G401 (cell line): ENCODE measurements at regions not wholly inside any gene's neighbourhood (a gene's known extent, or its start where the extent isn't known, plus 50 kb on each side); places are given as distances from the start of the nearest gene placed in this dataset.

ENCODE experiments used
- DNase-seq: peaks from one replicate; pipeline ENCODE4 v3.0.0-alpha.2; 2015; ENCODE audit warnings: low spot score
- in situ Hi-C: cut with HindIII; loops from 2 replicates; pipeline ENCODE4 v1.10.0; 2016; ENCODE audit warnings: low sequenced_read_pairs, mixed read lengths

DNA sequence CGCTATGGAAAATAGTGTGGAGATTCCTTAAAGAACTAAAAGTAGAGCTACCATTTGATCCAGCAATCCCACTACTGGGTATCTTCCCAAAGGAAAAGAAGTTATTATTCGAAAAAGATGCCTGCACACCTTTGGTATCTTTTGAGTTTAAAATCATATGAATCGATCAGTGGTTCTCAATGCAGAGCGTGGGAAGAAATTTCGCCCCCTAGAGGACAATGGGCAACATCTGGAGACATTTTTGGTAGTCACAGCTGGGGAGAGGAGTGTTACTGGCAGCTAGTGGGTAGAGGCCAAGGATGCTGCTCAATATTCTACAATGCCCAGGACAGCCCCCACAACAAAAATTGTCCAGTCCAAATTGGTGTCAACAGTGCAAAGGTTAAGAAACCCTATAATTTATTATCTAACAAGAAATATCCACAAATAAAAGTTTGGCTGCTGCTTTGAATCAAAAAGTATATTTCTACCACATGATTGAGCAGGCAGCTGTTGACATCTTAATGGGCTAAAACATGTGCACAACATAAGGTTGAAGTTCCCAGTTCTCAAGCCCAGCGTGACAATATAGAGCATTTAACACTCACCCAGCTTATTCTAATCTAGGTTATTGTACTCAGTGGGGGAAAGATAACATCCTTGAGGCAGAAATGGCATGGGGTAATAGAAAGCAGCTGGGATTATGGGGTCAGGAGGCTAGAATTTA is 425.7 kb downstream of the LRATD1 start:
- DNase-seq: no peak
- in situ Hi-C loops: no loop called here

DNA sequence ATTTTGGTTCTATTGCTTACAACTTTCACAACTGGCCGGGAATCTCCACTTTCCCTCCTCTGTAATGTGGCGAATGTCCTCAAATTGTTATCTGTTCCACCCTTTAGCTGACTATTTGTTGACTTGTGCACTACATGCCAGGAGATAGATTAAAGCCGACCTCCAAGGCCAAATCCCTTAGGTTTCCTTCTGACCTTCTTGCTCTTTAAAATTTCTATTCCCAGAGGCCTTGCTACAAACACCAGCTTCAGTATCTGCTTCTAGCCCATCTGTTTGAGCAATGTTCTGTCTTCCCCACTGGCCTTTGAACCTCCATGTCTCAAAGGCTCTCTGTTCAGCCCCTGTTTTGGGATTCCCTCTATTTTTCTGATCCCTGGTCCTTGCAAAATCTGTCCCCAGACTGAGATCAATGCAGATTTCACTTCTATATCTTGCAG is 426.2 kb downstream of the LRATD1 start:
- no peak for DNase-seq
- in situ Hi-C loops: no loop called here

DNA sequence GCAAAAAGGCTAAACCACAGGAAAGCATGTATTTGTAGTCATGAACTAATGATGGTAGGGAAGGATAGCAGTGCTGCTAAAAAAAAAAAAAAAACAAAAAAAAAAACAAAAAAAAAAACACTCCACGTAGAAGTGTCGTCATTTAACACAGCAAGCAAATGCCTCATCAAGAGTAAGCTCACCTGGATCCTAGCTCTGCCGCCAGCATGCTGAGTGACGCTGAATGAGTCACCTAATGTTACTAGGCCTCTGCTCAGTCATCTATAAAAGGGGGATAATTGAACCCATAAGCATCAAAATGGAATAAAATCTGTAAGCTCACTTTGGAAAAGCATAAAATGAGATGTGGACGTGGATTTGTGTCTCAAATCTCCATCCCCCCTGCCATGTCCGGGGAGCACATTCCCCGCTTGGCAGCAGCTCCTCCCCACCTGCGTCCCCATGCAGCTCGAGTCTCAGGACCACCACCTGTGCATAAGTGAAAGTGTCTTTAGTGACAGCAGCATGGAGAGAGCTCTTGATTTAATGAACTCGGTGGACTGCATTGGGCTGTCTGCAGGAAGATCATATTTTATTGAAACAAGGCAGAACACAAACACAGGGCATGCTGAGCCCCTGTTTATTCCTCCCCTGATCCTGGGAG is 427.5 kb downstream of the LRATD1 start:
- no peak for DNase-seq
- in situ Hi-C loops: no loop called here

DNA sequence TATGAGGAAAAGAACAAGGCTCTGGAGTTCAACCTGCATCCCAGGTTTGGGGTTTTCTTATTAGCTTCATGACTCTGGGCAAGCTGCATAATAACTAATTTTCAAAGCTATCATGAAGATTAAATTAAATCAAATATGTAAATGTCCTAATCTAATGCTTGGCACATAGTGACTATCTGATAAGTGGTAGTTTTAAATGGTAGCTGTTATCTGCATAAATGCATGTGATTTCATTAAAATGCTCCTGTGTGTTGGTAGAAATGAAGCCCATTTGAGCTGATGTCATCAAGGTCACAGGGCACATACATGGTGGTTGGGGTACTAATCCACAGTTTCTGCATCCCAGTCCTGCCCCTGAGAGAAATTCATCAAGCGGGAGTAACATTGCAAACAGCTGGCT is 428.8 kb downstream of the LRATD1 start:
- DNase-seq: no peak
- in situ Hi-C loops: no loop called here

DNA sequence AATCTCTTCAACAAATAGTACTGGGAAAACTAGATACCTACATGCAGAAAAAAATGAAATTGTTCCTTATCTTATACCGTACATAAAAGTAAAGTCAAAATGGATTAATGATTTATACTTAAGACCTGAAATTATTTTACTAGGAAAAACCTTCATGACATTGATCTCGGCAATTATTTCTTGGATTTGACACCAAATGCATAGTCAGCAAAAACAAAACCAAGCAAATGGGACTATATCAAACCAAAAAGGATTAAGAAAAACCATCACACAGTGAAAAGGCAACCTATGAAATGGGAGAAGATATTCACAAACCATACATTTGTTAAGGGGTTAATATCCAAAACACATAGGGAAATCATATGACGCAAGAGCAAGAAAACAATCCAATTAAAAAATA is 433.6 kb downstream of the LRATD1 start:
- in situ Hi-C loops: no loop called here
- no peak for DNase-seq

DNA sequence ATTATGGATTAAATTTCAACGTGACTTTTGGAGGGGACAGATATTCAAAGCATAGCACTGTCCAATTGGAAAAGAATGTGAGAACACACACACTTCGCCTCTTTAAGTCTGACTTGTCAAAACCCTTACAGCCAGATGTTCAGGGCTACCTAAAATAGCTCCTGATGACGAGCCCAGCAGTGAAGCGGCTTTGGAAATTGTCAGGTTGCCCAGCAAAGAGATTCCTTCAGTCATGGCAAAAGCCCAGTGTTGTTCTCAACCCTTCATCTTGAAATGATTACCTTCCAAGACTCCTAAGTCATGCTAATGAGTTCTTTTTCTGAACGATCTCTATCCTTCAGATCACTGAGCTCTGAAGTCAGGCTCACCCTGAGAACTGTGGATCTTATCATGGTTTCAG is 436.6 kb downstream of the LRATD1 start:
- DNase-seq: no peak
- in situ Hi-C loops: no loop called here

DNA sequence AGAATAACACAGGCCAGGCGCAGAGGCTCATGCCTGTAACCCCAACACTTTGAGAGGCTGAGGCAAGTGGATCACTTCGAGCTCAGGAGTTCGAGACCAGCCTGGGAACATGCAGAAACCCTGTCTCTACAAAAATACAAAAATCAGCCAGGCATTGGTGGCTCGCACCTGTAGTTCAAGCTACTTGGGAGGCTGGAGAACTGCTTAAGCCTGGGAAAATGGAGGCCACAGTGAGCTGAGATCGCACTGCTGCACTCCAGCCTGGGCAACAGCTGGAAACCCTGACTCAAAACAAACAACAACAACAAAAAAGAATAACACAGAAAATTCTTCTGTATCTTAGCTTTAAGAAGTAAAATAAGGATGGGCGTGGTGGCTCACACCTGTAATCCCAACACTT is 440.3 kb downstream of the LRATD1 start:
- in situ Hi-C loops: no loop called here
- no peak for DNase-seq

DNA sequence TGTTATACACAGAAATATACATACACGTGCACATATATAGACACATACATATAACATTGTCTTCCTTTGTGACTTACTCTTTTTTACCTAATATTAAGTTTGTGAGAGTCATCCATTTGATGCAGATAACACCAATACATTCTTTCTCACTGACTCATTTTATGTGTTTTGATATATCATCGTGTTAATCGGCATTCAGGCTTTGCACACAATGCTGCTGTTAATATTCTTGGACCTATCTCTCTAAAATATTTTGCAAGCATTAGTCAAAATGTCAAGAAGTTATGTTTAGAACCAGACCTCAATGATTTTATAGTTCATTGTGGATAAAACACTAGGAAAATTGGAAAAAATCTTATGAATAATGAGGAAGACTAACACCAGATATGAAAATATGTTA is 441.1 kb downstream of the LRATD1 start:
- no peak for DNase-seq
- in situ Hi-C loops: no loop called here

DNA sequence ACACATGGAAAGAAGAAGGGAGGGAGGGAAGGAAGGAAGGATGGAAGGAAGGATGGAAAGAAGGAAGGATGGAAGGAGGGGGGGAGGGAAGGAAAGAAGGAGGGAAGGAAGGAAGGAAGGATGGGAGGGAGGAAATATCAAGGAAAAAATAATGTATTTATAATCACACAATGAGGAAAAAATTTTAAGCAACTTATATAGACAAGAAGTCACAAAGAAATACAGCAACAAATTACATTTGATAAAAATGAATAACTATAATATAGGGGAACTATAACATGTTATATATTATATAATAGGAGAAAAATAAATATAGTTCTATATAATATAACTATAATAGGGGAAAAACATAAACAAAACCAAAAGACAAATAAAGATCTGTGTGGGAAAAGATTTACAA is 441.8 kb downstream of the LRATD1 start:
- no peak for DNase-seq
- in situ Hi-C loops: no loop called here

DNA sequence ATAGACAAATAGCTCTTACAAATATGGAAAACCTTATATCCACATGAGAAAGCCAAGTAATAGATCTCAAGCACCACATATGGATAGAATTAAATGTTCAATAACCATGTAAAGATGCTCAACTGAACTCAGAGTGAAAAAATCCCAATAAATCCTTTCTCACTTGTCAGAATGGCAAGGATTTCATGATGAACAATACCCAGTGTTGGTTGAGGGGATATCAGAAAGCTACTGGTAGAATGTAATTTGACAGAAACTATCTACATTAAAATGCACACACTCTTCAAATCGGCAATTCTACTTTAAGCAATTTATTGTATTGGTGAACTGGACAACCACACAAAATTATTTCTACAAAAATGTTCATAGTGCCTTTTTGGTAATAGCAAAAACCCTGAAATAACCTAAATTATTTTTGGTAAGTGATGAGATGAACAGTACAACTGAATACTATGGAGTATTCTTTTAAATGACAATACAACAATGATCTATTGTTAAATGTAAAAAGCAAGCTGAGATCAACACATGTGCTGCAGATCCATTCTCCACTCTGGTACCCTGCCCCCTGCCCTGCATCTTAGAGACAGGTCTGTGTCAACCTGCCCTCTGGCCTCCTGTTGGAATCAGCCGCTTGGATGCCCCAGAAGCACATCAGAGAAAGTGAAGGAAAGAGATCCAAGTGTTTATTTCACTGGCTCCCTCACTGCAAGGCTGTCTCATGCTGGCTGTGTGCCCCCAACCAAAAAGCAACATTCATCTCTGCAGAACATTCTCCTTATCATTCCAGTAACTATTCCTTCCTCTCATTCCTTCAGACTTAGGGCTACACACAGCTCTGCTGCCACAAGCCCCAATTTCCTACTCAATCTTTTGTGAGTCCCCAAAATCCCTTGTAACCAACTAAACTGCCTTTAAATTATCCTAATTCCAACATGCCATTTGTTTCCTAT is 442.5 kb downstream of the LRATD1 start:
- DNase-seq: no peak
- in situ Hi-C loops: no loop called here

DNA sequence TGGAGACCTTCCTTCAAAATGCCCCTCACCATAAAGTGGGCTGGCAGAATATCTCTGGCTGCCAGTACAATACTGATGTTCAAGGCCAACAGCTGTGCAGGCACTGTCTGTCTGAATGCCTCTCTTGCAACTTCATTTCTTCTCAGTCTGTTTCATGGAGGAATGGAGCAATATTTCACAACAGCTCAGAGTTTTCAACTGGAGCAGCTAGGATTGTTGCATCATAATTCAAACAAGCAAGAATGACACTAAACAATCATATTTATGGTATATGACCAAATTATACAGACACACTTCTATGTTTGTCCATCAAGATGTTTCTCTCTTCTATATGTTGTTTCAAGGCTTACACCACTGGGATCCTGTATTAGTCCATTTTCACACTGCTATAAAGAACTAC is 444.2 kb downstream of the LRATD1 start:
- DNase-seq: no peak
- in situ Hi-C loops: no loop called here

DNA sequence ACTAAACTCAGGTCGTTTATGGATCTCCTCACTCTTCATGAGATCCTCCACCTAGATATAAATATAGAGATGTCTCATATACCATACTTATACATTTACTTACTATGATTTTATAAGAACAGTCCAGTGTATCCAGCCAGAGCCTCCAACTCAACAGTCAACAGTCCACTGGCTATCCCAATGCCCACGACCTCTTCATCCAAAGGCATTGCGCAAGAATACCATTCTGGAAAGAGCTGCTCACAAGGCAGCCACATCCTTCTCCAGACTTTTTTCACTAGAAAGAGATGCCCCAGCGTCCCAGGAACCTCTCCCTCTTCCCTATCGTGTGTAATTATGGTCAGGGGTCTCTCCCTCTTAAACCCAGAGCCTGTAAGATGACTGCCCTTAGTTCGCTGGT is 448.8 kb downstream of the LRATD1 start:
- DNase-seq: no peak
- in situ Hi-C loops: no loop called here

DNA sequence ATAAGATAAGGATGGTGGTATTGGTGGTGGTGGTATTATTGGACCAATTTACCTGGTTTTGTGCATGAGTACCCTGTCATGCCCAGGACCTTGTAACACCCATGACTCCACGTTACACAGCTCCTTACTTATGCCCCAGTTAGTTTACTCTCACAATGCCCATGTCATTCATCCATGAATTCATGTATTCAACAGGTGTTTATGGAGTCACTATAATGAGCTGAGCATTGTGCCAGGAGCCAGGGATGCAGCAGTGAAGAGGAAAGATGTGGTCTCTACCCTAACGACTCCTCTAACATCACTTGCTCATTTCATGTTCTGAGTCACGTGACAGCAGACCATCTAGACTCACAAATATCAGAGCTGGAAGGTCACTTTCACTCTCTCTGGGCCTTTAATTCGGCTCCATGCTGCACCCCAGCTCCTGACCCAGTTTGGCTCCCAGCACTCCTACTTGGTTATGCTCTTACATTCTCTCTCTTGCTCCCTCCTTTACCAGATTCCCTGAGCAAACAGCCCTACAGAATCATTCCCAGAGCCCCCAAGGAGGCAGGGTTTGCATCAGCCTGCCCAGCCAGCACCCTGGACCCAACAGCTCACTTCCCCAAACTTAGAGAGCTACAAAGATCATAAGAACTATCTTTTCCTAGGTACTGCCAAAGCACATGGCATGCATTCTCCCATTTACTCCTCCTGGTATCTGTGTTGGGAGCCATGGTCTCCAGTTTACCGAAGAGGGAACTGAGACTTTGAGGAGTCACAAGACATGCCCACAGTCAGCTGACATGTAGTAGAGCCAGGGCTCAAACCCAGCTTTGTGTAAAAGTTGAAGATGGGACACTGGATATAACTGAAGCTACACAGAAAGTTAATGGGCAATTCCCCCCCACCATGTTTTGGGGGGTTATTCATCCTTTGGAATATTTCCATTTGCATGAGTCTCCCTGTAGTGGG is 449.9 kb downstream of the LRATD1 start:
- in situ Hi-C loops: no loop called here
- DNase-seq: no peak

DNA sequence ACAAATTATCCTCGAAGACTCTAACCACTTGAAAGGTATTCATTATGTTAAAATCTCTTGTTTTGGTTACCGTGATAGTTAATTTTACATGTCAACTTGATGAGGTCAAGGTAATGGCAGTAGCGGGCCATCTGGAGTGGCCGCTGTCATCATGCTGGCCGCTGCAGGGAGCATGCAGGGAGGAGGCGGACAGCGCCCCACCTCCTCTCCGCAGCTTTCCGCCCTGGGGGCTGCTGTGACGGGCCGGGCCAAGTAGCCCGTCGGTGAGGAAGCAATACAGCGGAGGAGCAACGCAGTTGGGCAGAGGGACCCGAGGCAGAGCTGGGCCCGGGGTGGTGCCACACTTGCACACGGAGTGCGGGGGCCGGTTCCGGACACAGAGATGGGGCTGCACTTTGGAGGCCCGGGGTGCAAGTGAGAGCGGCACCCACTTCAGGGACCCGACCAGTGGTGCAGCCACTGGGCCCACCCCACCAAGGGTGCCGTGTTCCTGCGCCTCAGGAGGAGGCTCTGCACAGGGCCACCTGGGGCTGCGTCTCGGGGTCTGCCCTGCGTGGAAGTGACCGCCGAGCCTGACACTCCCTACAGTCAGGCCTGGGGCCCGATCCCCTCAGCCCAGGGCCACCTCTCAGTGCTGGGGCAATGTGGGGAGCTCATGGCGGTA is 452.4 kb downstream of the LRATD1 start:
- DNase-seq: no peak
- in situ Hi-C loops: no loop called here

DNA sequence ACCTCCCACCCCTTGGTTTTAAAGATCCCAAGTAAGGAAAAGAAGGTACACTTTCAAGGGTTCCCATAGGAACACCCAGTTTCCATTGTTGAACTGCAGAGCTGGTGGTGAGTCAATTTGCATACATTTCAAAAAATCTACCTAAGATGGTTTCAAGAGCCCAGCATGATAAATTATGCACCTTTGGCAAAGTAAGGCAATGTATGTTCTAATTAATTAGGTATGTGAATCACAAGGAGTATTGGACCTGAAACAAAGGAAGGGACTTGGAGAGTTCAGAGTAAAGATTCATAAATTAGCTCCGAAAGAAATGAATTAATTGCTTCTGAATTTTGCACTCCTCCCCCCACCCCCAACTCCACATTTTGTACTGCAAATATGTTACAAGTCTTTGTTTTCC is 459.7 kb downstream of the LRATD1 start:
- DNase-seq: no peak
- in situ Hi-C loops: no loop called here

DNA sequence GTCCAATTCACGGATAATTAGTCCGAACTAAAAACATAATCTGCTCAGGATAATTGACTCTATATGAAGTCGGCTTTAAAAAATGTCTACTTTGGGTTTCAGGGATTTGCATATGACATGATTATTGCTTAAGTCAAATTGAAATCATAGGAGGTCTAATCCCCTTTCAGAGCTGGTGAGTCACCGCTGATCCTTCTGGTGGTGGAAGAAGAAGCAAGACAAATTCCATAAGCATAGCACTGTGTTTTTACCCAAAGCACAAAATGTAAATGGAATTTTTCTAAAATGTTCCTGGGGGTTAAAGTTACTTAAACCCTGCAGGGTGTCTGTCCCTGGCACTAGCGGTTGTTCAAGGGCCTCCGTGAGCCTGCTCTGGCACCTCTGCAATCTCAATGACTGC is 460.2 kb downstream of the LRATD1 start:
- in situ Hi-C loops: no loop called here
- DNase-seq: no peak

DNA sequence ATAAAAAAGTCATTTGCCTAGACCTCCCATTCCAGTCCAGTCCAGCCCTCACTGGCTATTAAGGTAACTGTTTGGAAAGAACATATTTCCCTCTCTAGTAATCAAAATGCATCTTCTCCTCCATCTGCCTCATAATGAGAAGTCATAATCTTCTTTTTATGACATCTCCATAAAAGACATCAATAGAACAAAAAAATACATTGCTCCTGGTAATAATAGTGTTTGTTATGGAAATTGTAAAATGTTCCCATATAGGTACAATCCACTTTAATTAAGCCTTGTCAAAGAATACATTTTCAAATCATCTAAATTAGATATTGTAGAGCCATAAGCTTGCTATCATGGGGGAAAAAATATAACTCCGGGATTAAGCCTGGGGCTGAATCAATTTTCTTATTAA is 461.6 kb downstream of the LRATD1 start:
- DNase-seq: no peak
- in situ Hi-C loops: no loop called here

DNA sequence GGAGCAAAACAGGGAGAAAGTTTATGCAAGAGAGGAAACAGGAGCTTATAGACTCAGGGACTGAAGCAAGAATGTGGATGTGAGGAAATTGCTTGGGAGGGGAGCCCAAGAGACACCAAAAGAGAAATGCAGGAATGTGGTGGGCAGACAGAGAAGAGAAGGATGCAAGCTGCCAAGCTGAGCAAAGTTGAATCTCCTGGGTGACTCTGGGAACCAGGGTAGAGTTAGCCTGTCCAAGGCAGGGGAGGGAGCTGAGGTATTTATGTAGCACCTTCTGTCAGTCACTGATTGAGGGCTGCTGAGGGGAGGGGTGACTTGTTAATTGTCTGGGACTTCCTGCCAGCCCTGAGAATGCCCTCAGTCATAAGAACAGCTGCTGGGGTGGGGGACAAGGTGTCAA is 464.3 kb downstream of the NBAS start:
- in situ Hi-C loops: no loop called here
- DNase-seq: no peak

DNA sequence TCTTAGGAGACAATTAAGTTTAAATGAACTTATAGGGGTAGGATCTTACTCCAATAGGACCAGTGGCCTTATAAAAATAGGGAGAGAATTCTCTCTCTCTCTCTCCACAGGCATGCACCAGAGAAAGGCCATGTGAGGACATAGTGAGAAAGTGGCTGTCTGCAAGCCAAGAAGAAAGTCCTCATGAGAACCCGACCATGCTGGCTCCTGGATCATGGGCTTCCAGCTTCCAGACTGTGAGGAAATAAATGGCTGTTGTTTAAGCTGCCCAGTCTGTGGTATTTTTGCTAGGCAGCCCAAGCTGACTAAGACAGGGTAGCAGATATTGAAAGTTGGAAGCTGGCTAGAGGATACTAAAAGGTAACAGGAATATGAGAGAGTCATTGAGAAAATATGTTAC is 454.0 kb downstream of the NBAS start:
- no peak for DNase-seq
- in situ Hi-C loops: no loop called here
